ENCODE measurements at regions not wholly inside any gene's neighbourhood (a gene's known extent, or its start where the extent isn't known, plus 50 kb on each side); places are given as distances from the start of the nearest gene placed in this dataset.

DNA sequence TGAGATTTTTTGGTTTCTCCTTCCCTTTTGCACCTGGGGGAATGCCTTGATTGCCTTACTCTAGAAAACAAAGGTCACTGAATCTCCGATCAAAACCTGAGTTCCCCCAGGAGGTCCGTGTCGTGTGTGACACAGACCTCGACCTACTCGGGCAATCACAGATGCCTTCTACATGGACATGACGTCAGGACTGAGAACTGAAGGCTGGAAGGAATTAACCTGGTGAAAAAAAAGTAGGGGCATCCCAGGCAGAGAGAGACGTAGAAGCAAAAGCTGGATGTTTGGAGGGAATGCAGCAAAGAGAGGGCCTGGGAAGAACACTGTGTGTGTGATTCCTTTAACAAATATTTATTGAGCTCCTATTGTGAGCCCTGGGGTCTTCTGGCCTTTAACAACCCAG lies 178.0 kb downstream of the PRDM2 start:
- DNase-seq (ENCODE audit: low read depth in 2 of 2) = no peak

DNA sequence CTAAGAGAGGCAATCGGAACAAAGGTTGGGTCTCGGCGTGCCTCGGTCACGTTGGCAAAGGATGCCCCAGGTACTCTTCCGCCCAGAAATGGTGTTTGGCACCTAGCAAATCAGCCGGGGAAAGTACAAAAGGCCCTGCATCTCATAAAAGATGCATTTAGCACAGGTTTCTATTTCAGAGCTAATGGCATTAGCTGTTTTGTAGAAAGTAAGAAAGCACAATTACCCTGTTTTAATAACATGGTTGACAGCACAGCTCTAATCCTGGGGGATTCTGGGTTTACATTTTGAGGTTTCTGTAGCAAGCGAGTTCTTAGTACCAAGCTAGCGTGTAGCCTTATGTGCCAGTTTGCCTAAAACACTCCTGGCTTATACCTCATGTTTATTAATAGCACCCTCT lies 178.5 kb downstream of the PRDM2 start:
- DNase-seq (ENCODE audit: low read depth in 2 of 2) = no peak

DNA sequence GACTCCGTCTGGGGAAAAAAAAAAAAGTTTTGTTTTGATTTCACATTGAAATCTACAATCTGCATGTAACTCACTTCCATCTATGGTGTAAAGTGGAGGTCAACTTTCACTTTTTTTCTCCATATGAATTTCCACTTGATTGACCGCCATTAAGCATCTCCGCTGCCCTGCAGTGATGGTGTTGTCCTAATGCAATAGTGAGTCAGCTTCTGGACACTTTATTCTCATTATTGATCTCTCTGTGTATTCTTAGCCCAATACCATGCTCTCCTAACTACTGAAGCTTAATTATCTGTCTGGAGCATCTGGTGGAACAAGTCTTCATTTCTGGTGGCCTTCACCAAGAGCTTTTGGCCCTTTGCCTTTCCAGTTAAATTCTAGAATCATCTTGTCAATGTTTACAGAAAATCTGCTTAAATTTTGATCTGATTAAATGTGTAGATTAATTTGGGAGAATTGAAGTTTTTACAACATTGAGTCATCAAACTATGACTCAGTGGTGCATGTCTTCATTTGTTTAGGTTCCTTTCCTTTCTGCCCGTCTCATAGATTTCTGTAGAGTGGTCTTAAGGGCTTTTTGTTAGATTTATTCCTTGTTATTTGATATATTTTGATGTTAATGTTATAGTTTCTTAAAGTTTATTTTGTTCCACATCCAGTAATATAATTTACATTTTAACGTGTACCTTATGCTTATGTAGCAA lies 181.5 kb downstream of the PRDM2 start:
- no peak for DNase-seq (ENCODE audit: low read depth in 2 of 2)

DNA sequence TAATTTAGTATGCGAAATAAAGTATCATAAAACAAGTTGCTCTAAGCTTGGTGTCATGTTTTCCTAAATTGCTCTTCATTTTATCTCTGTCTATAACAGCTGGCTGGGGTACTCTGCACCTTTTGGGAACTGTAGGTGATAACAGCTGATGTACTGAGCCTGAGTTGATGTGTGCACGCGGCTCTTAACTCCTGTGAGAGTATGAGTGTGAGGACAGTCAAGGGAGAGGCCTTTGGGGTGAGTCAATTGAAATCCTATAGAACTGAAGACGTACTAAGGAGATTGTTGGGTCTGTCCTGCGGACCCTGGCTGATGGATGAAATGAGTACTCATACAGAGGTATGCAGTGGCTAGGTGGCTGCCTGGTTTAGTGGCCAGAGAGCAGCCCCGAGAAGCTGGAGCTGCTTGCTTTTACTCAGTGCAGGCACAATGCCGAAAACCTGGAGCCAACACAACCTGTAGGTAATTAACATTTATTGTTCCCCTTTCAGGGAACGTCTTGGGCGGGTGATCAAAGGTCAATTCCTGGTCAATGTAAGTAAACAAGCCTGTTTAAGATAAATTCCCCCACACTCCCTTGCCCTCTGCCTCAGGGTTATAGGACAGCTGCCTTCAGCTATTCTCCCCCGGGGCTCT lies 188.5 kb downstream of the PRDM2 start:
- no peak for DNase-seq (ENCODE audit: low read depth in 2 of 2)

DNA sequence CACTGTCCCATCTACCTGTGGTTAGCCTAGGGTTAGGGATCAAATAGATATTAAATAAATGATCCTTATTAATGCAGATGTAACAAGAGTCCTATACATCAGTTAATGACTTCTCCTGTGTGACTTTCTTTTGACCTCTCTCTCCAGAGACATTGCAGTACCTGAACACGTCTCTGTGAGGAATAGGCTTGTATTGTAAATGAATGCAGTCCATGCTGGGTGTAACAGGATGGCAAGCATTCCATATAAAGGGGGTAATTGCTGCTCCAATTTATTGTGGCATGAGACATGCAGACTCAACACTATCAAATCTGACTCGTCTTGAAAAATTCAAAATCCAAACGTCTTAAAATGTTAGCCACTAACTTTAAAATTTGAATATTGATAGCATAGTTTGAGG lies 189.5 kb downstream of the PRDM2 start:
- no peak for DNase-seq (ENCODE audit: low read depth in 2 of 2)

DNA sequence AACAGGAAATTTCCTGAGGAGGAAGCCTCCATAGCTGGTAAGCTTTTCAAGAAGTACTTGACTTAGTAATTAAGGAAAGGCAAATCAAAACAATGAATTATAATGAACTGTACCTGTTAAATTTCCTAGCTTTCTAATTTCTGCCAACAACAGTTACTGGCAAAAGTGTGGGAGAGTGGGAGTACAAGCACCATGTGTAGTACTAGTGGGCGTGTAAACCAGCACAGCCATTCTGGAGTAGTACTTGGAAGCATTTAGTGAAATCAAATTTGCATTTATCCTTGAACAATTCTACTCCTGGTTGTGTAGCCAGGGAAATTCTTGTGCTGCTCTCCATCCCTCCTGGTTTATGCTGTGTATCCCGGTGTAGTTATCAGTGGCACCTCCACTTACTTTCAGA lies 190.8 kb downstream of the PRDM2 start:
- no peak for DNase-seq (ENCODE audit: low read depth in 2 of 2)

DNA sequence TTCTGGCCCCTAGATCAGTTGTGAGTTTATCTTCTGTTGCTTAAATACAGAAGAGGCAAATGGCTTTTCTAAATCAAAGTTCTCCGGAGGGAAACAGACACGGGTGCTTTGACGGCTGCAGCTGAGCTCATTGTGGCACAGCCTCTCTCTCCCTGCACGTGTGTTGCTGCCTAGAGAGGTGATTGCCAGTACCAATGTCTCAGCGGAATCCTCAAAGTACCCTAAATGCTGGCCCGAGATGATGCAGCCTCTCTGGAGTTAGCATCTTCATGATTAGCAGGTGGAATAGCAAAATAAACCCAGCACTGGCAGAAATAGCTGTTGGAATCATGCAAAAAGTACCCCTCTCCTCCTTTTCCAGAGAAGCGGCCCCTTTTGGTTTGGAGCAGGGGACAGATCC lies 192.2 kb downstream of the PRDM2 start:
- DNase-seq (ENCODE audit: low read depth in 2 of 2) = no peak

DNA sequence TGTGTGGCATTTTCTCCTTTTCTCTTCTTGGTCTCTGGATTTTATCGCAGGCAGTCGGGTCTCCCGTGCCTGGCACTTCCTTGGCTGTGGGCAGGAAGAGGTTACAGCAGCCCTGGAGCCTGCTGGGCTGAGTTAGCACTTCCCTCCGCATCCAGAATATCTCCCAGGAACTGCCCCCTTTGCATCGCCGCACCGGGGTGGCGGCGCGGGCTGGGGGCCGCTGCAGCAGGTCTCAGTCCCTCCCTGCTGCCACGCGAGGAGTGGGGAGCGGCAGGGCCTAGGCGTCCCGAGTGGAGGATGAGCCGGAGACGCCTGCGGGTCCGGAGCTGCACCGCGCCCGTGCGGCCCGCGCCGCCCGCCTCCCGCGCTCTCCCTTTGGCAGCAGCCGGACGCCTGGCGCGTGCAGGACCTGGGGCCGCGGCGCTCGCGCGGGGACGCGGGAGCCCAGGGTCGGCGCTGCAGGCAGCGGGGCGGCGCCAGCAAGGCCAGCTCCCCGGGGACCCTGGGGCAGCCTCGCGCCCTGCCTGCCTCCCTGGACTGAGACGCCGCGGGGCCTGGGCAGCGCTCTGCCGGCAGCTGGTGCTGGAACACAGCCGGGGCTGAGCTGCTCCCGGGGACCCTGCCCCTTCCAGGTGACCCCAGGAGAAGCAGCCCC lies 192.8 kb downstream of the PRDM2 start:
- DNase-seq (ENCODE audit: low read depth in 2 of 2) = no peak

DNA sequence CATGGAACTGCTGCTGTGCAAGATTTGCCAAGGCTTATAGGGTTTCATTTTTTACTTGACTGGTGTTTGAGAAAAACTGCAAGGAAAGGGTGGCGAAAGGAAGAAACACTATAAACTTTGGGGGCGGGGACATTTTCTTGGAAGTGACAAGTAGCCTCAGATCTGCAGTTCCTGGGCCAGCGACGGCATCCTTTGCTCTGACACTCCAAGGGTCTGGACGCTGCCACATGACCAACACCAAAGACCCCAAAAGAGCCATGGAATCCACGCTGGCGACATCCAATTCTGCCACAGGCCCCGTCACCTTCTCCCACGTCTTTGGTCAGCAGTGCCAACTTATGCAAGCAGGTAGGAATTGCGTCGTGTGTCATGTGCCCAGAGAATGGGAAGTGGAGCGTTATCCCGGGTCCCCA lies 193.4 kb downstream of the PRDM2 start:
- DNase-seq (ENCODE audit: low read depth in 2 of 2) = no peak

DNA sequence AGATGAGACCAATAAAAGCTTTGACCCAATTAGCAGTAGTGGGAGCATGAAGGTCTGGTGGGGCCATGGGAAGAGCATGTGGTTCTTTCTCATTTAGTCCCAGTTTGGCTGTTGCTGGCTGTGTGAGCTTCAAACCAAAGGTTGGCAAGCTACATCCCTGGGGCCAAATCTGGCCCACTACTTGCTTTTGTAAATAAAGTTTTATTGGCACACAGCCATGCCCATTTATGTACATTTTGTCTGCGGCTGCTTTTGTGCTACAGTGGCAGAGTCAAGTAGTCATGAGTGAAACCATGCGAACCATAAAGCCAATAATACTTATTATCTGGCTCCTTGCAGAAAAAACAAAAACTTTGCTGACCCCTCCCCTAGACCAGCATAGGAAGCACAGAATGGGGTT lies 196.9 kb downstream of the PRDM2 start:
- DNase-seq (ENCODE audit: low read depth in 2 of 2) = no peak

DNA sequence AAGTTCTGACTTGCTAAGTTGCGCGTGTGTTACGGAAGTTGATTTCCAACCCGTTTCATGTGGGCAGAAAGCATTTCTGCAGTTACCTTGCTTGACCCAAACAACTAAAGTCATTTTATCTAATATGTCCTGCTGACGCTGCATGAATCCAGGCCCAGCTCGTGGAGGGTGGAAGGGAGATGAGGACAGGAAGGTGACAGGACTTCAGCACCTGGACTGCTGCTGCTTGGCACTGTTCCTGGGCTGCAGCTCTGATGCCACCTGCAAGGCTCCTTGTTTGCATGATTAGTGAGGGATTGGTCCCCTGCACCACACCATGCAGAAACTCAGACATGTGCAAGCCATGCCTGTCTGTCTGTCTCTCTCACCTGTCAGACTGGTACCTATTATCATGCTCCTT lies 198.4 kb downstream of the PRDM2 start:
- DNase-seq (ENCODE audit: low read depth in 2 of 2) = no peak

DNA sequence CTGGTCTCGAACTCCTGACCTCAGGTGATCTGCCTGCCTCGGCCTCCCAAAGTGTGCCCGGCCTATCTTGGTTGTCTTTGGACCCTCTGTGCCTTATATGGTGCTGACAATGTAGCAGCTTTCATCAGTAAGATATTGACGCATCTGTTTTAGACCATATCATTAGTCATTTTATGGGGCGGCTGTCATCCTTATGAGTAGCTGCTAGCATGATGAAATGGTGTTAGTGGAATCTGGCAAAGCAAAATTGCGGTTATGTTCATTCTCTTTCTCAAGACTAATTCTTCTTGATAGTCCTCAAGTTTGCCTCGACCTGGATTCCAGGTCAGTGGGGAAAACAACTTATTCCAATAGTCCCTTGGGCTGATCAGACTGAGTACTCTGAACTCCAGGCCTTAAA lies 199.9 kb downstream of the PRDM2 start:
- no peak for DNase-seq (ENCODE audit: low read depth in 2 of 2)

DNA sequence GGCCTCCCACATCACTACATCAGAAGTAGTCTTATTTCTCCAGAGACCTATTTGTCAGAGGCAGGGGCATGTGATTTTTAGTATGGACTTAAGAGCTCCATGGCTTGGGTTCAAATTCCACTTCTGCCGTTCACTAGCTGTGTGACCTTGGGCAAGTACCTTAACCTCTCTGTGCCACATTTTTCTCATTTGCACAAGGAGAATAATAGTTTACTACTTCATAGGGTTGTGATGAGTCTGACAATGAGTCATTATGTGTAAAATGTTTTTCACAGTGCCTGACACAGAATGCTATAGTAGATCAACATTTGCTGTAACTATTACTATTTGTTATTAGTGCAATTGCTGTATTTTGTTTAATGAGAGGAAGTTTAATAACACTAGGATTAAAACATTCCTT lies 200.6 kb downstream of the PRDM2 start:
- DNase-seq (ENCODE audit: low read depth in 2 of 2) = no peak

DNA sequence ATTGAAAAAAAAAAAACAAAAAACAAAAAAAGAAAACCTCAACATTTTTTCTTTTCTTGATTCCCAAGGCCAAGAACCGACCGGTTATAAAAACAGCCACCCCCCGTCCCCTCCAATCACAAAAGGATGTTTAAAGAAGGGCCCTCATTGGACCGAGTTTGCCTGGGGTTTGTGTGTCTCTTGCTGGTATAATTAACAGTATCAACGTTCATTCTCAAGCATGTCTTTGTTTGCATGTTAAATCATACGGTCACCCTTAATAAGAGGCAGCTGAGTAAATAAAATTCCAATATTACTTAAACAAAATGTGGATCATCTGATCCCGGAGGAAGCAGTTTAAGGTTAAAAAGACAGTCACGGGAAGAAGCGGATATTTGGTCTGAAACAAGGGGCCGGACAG lies 201.1 kb downstream of the PRDM2 start:
- no peak for DNase-seq (ENCODE audit: low read depth in 2 of 2)

DNA sequence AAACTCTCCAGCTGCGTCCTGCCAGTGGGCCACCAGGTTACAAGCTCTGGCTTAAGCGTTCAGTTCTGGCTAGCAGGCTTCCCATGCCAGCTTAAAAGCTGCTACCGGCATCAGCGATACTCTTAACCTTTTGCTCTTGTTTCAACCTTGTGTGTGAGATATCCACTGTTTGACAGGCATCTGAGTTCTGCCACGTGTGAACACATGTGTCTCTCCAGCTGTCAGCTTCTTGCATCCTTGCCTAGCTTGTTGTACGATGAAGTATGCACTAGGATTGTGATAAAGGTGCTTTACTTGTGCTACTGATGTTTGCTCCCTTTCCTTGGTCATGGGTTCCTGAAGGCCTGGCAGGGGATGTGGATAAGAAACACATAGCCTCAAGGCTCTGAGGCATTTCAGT lies 201.6 kb downstream of the PRDM2 start:
- DNase-seq (ENCODE audit: low read depth in 2 of 2) = no peak

DNA sequence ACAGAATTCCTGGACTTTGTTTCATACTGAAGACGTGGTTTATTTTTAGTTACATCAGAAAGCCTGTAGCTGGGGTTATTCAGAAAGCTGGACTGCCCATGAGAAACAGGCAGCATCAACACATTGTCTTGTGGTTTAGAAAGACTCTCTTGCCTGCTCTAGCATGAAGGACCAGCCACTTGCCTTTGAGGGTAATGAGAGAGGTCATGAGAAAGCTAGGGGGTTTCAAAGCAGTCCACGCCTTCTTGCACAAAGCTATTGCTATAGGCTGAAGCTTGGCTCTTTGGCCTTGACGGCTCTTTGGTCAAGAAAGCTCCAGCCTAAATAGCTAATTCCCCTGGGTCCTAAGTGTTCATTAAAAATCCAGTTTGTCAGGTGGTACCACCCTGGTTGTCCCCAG lies 208.1 kb downstream of the PRDM2 start:
- DNase-seq (ENCODE audit: low read depth in 2 of 2) = no peak

DNA sequence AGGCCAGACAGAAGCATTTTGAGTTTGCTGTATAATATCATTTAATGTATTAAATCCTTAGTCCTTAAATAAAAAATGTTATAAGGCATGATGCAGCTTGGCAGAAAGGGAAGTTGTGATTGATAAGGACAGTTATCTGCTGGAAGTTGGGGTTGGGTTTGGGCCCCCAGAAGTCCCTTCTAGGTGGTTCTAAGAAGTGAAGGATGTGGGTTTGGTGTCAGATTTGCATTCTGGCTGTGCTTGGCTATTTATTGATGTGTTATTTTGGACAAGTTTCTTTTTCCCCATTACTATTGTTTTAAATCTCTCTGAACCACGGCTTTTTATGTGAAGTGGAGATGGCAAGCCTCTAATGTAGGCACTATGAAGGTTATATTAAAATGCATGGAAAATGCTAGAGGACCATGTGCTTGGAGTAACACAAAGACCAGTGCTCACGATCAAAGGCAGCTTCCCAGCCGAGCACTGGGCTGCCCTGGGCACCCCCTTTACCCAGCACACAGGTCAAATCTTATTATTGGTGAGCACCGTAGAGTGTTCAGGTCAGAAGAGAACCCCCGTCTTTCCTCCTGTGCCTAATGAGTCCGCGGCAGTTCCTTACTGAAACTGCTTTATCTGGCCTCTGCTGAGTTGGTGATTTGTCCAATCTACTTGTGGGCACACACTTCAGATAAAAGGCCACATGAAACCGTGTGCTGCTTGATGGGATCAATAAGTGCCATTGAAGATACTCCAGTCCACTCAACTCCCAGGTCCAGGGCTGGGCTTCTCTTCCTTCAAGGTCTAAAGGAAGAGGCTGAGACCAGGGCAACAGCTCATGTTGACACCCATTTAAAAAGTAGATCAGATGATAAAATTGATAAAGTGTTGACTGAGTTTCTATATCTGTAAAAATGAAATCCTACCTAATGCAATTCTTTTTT lies 212.0 kb downstream of the PRDM2 start:
- no peak for DNase-seq (ENCODE audit: low read depth in 2 of 2)

DNA sequence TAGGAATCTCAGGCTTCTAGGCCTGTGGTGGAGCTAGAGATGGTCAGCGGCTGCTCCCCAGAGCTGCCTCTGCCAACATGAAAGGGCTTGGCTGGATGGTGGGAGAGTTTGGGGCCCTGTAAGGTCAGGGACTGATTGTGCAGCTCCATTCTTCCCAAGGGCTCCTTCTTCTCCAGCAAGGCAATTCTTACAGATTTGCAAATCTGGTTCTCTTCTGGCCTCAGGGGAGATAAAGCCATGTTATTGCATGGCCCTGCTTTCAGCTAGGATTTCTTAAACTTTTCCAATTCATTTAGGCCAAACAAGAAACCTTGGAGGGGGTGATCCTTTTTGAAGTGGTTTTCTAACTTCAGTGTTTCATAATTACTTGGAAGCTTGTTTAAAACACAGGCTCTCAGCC lies 213.4 kb downstream of the PRDM2 start:
- no peak for DNase-seq (ENCODE audit: low read depth in 2 of 2)

DNA sequence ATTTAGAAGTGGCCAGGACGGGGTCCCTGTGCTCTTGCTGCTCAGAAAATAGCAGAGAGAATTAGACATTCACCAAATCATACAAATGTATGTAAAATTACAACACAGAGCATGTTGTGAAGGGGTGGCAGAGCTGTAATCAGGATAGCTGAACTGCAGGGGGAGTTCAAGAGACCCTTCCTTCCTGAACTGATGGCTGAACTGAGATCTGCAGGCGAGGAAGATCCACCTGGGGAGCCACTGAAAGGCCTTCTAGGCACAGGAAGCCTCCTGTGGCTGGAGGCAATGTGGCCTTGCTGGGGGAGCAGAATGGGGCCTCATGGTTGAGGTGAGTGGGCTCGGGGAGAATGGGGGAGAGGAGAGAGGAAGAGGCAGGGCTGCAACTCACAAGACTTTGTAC lies 216.5 kb downstream of the PRDM2 start:
- no peak for DNase-seq (ENCODE audit: low read depth in 2 of 2)

DNA sequence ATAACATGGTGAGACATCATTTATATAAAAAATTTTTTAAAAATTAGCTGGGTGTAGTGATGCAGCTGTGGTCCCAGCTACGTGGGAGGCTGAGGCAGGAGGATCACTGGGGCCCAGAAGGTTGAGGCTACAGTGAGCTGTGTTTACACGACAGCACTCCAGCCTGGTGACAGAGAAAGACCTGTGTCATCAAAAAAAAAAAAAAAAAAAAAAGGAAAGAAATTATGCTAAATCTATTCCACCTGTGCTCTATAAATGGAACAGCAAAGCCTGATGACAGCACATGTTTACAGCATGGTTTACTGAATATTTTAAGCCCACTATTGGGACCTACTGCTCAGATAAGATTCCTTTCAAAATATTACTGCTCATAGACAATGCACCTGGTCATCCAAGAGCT lies 217.6 kb downstream of the PRDM2 start:
- DNase-seq (ENCODE audit: low read depth in 2 of 2) = no peak

DNA sequence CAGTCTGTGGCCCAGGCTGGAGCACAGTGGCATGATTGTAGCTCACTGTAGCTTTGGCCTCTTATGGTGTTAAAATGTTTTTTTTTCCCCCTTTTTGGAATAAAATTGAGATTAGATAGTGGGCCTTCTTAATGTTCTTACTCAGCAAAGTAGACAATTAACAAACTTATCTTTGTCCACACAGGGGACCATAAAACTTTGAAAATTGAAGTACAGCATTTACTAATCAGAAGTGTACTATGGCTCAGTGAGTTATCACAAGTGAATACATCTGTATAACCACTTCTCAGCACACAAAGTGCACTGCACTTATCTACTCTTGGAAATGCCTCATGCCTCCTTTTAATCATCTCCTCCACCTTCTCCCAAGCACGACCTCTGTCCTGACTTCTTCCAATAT lies 218.9 kb downstream of the PRDM2 start:
- DNase-seq (ENCODE audit: low read depth in 2 of 2) = no peak

DNA sequence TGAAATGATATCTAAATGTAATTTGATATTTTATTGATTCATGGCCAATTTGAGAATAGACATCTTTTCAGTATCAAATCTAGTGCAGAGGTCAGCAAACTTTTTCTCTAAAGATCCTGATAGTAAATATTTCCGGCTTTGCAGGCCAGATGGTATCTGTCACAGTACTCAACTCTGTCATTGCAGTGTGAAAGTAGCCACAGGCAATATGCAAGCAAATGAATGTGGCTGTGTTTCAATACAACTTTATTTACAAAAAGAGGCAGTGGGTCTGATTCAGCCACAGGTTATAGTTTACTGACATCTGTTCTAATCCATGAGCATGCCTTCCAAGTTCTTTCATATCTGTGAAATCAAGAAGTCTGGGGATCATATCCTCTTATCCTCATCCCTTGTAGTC lies 221.2 kb downstream of the PRDM2 start:
- DNase-seq (ENCODE audit: low read depth in 2 of 2) = no peak
